HEK293T (cell line): ENCODE measurements at regions not wholly inside any gene's neighbourhood (a gene's known extent, or its start where the extent isn't known, plus 50 kb on each side); places are given as distances from the start of the nearest gene placed in this dataset.

Experiments
- CTCF ChIA-PET: fragments of 350-600 bp; formaldehyde crosslinking; extraction: SDS; loops from one replicate; lab custom pipeline; 2021; ENCODE audit warnings: antibody characterized with exemption, inconsistent platforms; lab: Yijun Ruan, JAX
- POLR2A ChIA-PET: fragments of 350-600 bp; formaldehyde crosslinking; extraction: SDS; loops from one replicate; lab custom pipeline; 2020; ENCODE audit warnings: antibody characterized with exemption, inconsistent platforms; lab: Yijun Ruan, JAX
- DNase-seq: peaks from one replicate; pipeline ENCODE4 v3.0.0; 2012; ENCODE audit warnings: mixed read lengths; ENCODE audit errors: extremely low spot score
- ARNT ChIP-seq: fragments of 450-650 bp; IDR thresholded peaks from 2 replicates; pipeline ENCODE4 v1.6.1; 2017; ENCODE audit warnings: mild to moderate bottlenecking
- BHLHE40 ChIP-seq: fragments of 450-650 bp; IDR thresholded peaks from 2 replicates; pipeline ENCODE4 v1.6.1; 2016; ENCODE audit warnings: mild to moderate bottlenecking, moderate library complexity, borderline replicate concordance
- CTBP1 ChIP-seq: fragments of 450-650 bp; IDR thresholded peaks from 2 replicates; pipeline ENCODE4 v1.6.1; 2016; ENCODE audit warnings: borderline replicate concordance
- ELF4 ChIP-seq: fragments of 450-650 bp; IDR thresholded peaks from 2 replicates; pipeline ENCODE4 v1.6.1; 2017; ENCODE audit warnings: antibody characterized with exemption
- FOXA1 ChIP-seq: fragments of 450-650 bp; IDR thresholded peaks from 2 replicates; pipeline ENCODE4 v1.6.1; 2016; ENCODE audit warnings: mild to moderate bottlenecking
- FOXK2 ChIP-seq: fragments of 450-650 bp; IDR thresholded peaks from 2 replicates; pipeline ENCODE4 v1.6.1; 2016; ENCODE audit warnings: mild to moderate bottlenecking
- FOXM1 ChIP-seq: fragments of 450-650 bp; IDR thresholded peaks from 2 replicates; pipeline ENCODE4 v1.6.1; 2017; ENCODE audit warnings: mild to moderate bottlenecking, borderline replicate concordance
- HDGF ChIP-seq: fragments of 450-650 bp; IDR thresholded peaks from 2 replicates; pipeline ENCODE4 v1.6.1; 2017; ENCODE audit warnings: antibody characterized with exemption, borderline replicate concordance
- L3MBTL2 ChIP-seq: fragments of 450-650 bp; conservative IDR thresholded peaks from 2 replicates; pipeline ENCODE4 v1.6.1; 2016; ENCODE audit warnings: mild to moderate bottlenecking
- LEF1 ChIP-seq: fragments of 450-650 bp; IDR thresholded peaks from 2 replicates; pipeline ENCODE4 v1.6.1; 2017; ENCODE audit warnings: mild to moderate bottlenecking, borderline replicate concordance
- NFRKB ChIP-seq: fragments of 450-650 bp; IDR thresholded peaks from 2 replicates; pipeline ENCODE4 v1.6.1; 2016; ENCODE audit warnings: mild to moderate bottlenecking, moderate library complexity
- SP1 ChIP-seq: fragments of 450-650 bp; IDR thresholded peaks from 2 replicates; pipeline ENCODE4 v1.6.1; 2017
- SUZ12 ChIP-seq: fragments of 450-650 bp; IDR thresholded peaks from 2 replicates; pipeline ENCODE4 v1.6.1; 2016; ENCODE audit warnings: mild to moderate bottlenecking
- TARDBP ChIP-seq: fragments of 450-650 bp; IDR thresholded peaks from 2 replicates; pipeline ENCODE4 v1.6.1; 2016
- ZNF384 ChIP-seq: fragments of 450-650 bp; IDR thresholded peaks from 2 replicates; pipeline ENCODE4 v1.6.1; 2016
- TF ChIP-seq, protein P1 (sequence below): fragments of 450-650 bp; IDR thresholded peaks from 2 replicates; pipeline ENCODE4 v1.6.1; 2016

DNA sequence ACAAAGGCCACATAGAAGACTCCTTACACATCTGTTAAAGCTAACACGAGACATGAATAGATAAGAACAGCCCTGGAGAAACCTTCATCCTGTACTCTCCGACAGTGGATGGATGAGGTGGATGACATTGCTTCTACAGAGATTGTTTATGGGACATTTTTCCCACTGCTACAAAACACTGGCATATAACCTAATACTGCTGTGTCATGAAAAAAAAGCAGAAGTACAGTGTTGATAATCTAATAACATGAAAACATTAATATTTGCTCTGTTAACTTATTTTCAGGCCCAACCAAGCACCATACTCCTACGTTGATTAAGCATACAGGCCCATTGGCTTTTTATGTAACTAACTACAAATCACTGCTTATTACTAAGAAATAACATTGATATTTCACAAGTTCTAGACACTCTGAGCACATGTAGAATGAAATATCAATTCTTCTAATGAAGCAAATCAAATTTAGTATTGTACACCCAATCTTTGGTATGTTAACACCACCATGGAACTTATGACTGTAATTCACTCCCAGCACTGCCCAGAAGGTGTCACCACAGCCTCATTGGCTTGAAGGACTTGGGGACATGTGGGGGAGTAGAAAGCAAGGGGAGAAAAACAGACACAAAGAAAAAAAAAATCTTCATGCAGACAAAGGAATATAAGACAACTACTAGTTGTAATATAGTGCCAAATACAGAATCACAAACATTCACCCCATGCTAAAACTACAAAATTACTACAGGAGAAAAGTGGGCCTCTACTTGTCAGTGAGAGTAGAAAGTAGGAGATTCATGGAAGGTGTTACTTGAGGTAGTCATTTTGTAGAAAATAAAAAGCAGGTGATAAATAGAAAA lies 330.0 kb upstream of the PMFBP1 start:
- peak; percentile 62 for DNase-seq
- CTCF ChIA-PET: no interaction called here
- TF ChIP-seq FOXK2 (no peak), LEF1 (no peak), ELF4 (no peak), BHLHE40 (no peak), SP1 (no peak), ZNF384 (peak; percentile 66)
- TF ChIP-seq, protein P1, sequence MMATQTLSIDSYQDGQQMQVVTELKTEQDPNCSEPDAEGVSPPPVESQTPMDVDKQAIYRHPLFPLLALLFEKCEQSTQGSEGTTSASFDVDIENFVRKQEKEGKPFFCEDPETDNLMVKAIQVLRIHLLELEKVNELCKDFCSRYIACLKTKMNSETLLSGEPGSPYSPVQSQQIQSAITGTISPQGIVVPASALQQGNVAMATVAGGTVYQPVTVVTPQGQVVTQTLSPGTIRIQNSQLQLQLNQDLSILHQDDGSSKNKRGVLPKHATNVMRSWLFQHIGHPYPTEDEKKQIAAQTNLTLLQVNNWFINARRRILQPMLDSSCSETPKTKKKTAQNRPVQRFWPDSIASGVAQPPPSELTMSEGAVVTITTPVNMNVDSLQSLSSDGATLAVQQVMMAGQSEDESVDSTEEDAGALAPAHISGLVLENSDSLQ: no peak
- POLR2A ChIA-PET: no interaction called here

DNA sequence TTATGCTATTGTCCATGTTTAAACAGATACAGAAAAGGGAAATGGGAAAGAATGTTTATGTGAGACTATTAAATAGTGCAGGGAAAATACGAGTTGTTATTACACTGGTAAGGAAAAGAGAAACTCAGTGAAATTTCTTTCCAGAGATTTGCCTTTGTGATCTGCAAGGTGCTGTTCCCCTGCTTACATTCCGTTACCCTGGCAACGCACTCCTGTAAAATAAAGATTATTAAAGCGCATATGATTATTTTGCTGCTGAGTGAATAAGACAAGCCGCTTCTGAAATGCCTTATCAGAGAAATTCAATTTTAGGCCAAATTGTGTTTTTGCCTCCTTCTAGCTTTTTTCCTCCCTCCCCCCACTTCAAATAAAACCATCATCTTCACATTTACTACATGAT lies 328.6 kb upstream of the PMFBP1 start:
- DNase-seq: no peak
- TF ChIP-seq ELF4 (no peak), HDGF (no peak)
- ChIA-PET POLR2A (no interaction called here), CTCF (no interaction called here)

DNA sequence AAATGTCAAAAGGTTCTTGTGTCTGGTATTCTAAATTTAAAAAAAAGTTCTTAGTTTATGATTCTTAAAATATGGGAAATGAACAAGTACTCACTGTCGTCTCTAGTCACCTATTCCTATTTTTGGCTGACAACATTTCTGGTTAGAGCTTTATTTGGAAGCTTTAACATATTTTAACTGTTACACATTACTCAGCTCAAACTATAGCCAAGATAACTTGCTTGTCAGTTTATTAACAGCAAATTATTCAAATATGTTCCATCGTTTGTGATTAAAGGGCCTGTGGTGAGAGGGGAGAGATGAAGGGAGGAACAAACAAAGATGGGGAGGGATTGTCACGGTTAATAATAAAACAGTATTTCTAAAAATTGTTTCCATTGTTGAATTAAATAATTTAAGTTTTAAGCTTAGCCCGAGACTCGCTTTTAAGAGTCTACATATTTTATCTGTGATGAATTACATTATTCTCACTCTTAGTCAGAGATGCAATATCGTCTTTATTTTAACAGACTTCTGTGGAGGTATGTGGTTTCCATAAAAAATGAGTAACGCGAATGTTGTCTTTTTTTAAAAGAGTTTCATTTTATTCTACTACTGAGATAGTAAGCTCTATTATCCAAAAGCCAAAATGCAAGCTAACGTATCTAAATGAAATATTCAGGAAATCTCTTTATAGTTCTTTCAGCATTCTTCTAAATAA lies 321.9 kb upstream of the PMFBP1 start:
- TF ChIP-seq HDGF (no peak), L3MBTL2 (no peak), SP1 (no peak), SUZ12 (no peak), BHLHE40 (no peak), ZNF384 (no peak), FOXK2 (no peak), TARDBP (no peak), FOXA1 (no peak), CTBP1 (no peak), NFRKB (no peak), LEF1 (no peak), ELF4 (no peak), FOXM1 (no peak), ARNT (no peak)
- TF ChIP-seq, protein P1: no peak
- ChIA-PET CTCF (interaction anchor here (1.0 kb wide), 1 partner anchor 9 kb away, joined by 3 read pairs; no protein-coding TSS in a partner anchor), POLR2A (no interaction called here)
- DNase-seq: no peak

DNA sequence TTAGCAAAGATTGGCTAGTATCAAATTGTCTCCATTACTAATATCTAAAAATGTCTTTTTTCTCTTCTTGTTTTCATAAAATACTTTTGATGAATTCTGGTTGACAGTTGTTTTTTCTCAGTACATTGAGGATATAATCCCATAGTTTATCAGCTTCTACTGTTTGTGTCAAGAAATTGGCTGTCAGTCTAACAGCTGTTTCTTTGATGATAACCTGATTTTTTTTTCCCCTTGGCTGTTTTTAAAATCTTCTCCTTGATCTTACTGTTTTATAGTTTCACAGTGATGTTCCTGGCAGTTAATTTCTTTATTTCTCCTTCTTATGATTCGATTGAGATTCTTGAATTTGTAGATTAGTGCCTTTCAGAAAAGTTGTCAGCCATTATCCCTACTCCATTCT lies 315.3 kb upstream of the PMFBP1 start:
- ChIA-PET POLR2A (no interaction called here), CTCF (interaction anchor here (1.0 kb wide), 1 partner anchor 16 kb away, joined by 3 read pairs; no protein-coding TSS in a partner anchor)
- no peak for DNase-seq
- TF ChIP-seq ELF4: no peak
- TF ChIP-seq SUZ12: no peak
- no peak for TF ChIP-seq NFRKB
- TF ChIP-seq FOXM1: no peak
- TF ChIP-seq L3MBTL2: no peak
- no peak for TF ChIP-seq FOXA1
- no peak for TF ChIP-seq BHLHE40
- TF ChIP-seq LEF1: no peak
- no peak for TF ChIP-seq TARDBP
- TF ChIP-seq ARNT: no peak

DNA sequence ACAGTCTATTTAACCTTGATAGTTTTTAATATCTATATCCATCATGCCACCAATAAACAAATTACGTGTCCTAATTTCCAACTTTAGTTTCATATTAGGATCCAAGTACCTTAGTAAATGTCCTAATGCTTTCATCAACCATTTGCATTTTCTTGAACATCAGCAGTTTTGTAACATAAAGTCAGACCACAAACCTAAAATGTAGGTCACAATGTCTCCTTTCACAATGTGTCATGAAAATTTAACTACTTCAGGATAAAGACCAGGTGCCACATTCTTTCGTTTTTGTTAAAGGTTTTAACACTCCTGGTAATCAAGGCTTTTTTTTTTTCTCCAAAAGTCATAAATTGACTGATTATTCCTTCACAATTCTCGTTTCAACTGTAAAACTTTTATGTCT lies 310.7 kb upstream of the PMFBP1 start:
- POLR2A ChIA-PET: no interaction called here
- no peak for TF ChIP-seq NFRKB
- TF ChIP-seq CTBP1: no peak
- TF ChIP-seq ELF4: no peak
- no peak for TF ChIP-seq FOXM1
- no peak for TF ChIP-seq FOXA1
- TF ChIP-seq, protein P1: no peak
- TF ChIP-seq ARNT: no peak
- TF ChIP-seq L3MBTL2: no peak
- no peak for TF ChIP-seq SUZ12
- DNase-seq: no peak
- CTCF ChIA-PET: no interaction called here

DNA sequence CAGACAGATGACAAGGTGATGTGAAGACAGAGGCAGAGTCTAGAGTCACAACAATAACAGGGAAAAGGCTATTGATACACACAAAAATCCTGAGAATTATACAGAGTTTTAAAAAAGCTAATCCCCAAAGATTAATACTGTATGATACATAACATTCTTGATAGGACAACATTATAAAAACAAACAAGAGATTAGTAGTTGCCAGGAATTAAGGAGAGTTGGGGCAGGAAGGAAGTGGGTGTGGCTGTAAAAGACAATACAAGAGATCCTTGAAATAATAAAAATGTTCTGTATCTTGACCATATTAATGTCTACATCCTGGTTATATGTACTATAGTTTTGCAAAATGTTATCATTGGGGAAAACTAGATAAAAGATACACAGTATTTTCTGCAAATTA lies 309.5 kb upstream of the PMFBP1 start:
- no peak for DNase-seq
- ChIA-PET CTCF (no interaction called here), POLR2A (no interaction called here)

More for the DNA sequence above, 309.5 kb upstream of the PMFBP1 start:
- TF ChIP-seq ELF4 (no peak), ZNF384 (no peak), BHLHE40 (no peak), NFRKB (no peak), SP1 (no peak), FOXK2 (no peak), FOXM1 (no peak), L3MBTL2 (no peak), TARDBP (no peak), HDGF (no peak), FOXA1 (no peak), ARNT (no peak), CTBP1 (no peak), SUZ12 (no peak), LEF1 (no peak)
- TF ChIP-seq, protein P1: no peak
